ENCODE measurements at regions not wholly inside any gene's neighbourhood (a gene's known extent, or its start where the extent isn't known, plus 50 kb on each side); places are given as distances from the start of the nearest gene placed in this dataset.

- no peak overlapping the region for H3K4me3 ChIP-seq (ENCODE audit: low read depth, low read length)
- TF ChIP-seq CTCF (IDR thresholded peaks at IDR 0.05; ENCODE audit: low read depth, low read length), result no peak
- H3K27me3 ChIP-seq, result no peaks in the 10 kb centered on the region
- H3K9me3 ChIP-seq, result no peaks in the 10 kb centered on the region
- no peak for DNase-seq
- H3K36me3 ChIP-seq, result no peaks in the 10 kb centered on the region
- peaks cover 3% of the 10 kb centered on the region; the same call in 1 of the 2 replicates for H3K4me1 ChIP-seq
Measured at GRCh38 chr10:5585517-5586206, 60.9 kb downstream of the CALML3 start.

- Histone ChIP-seq H3K4me3 (ENCODE audit: low read depth, low read length) (no peak overlapping the region), H3K27me3 (no peaks in the 10 kb centered on the region), H3K9me3 (no peaks in the 10 kb centered on the region), H3K36me3 (no peaks in the 10 kb centered on the region), H3K4me1 (peaks cover 3% of the 10 kb centered on the region; the same call in 1 of the 2 replicates)
- DNase-seq, result no peak
- TF ChIP-seq CTCF (IDR thresholded peaks at IDR 0.05; ENCODE audit: low read depth, low read length), result no peak
Measured at GRCh38 chr10:5587151-5588079, 62.7 kb downstream of the CALML3 start.

GRCh38 chr10:5588080-5588453 lies 63.3 kb downstream of the CALML3 start:
- no peak for DNase-seq
- Histone ChIP-seq H3K36me3 (no peaks in the 10 kb centered on the region), H3K9me3 (no peaks in the 10 kb centered on the region), H3K4me3 (ENCODE audit: low read depth, low read length) (no peak overlapping the region), H3K27me3 (no peaks in the 10 kb centered on the region), H3K4me1 (peaks cover 3% of the 10 kb centered on the region; the same call in 1 of the 2 replicates)
- TF ChIP-seq CTCF (IDR thresholded peaks at IDR 0.05; ENCODE audit: low read depth, low read length), result no peak

GRCh38 chr10:5588603-5589002 lies 63.8 kb downstream of the CALML3 start:
- no peak for TF ChIP-seq CTCF (IDR thresholded peaks at IDR 0.05; ENCODE audit: low read depth, low read length)
- Histone ChIP-seq H3K36me3 (no peaks in the 10 kb centered on the region), H3K4me3 (ENCODE audit: low read depth, low read length) (no peak overlapping the region), H3K4me1 (peaks cover 3% of the 10 kb centered on the region; the same call in 1 of the 2 replicates), H3K27me3 (no peaks in the 10 kb centered on the region), H3K9me3 (no peaks in the 10 kb centered on the region)
- no peak for DNase-seq

Measured in BE2C (cell line).